Activated CD4-positive, CD25-positive, alpha-beta regulatory T cell (primary cell): ENCODE measurements at regions not wholly inside any gene's neighbourhood (a gene's known extent, or its start where the extent isn't known, plus 50 kb on each side); places are given as distances from the start of the nearest gene placed in this dataset.
"Not testable (repeated sequence)": the region's sequence is repeated elsewhere in the genome, so short reads cannot be mapped to it uniquely, and the experiment has no call there.

Experiments used
- DNase-seq, 4 experiments: peaks; one replicate each; lab custom pipeline; 2025; lab: John Stamatoyannopoulos, UW

DNA sequence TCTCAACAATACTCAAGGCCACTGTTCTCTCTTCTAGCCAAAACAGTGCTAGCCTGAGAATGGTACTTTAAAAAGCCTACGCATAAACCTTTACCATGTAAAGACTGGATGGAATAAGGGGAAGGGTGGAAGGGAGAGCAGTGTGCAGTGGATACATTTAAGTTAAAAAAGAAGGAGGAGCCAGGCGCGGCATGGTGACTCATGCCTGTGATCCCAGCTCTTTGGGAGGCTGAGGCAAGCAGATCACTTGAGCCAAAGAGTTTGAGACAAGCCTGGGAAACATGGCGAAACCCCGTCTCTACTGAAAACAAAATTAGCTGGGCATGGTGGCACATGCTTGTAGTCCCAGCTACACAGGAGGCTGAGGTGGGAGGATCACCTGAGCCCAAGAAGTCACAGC is 127.7 kb upstream of the KIF2A start:
- DNase-seq: no peak

DNA sequence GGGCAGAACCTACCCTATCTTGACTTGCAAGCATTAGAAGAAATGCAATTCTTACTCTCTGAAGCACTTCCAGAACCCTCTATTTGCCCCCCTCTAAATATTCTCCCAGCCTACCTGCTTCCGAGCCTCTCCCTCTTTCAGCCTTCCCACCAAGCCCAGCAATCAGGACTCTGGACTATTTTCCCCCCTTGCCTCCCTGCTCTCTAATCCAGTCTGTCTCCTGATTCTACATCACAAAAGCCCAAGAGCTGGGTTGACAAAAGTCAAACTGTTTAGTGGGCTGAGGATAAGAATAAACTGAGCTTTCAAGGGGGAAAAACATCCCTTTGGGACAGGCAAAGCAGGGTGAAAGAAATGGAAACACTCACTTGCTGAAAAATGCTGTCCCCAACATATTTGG is 123.2 kb upstream of the KIF2A start:
- no peak for DNase-seq

DNA sequence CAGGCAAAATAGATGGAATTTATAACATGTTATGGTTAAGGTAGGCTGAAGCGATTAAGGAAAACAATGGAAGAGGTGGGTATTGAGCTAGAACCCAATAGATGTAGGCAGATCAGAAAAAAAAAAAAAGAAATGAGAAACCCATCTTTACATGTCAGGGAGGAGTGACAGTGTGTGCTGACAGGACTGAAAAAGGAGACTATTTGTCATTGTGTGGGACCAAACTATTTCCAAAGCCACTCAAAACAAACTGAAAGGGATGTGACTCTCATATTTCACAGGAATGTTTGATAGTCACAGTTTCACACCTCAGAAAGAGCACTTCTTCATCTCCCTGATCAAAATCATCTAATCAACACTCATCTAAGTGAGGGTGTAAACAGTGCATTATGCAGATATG is 122.3 kb upstream of the KIF2A start:
- DNase-seq: no peak

DNA sequence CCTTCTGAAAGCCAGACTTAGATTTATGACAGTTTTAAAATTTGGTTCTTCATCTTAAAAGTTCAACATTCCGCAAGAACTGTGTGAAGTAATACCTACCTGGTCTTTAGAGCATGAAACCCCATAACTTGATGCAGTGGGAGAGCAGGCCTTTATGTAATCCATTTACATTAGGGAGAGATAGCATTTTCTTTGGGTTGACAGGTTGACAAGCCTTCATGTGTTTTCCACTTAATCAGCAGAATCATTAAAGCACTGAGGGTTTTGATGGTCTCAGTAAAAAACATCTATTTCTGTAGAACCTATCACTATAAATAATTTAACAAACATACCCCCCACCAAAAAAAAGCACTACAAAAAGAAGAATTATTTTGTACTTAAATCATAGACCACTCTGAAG is 121.6 kb upstream of the KIF2A start:
- DNase-seq: no peak

DNA sequence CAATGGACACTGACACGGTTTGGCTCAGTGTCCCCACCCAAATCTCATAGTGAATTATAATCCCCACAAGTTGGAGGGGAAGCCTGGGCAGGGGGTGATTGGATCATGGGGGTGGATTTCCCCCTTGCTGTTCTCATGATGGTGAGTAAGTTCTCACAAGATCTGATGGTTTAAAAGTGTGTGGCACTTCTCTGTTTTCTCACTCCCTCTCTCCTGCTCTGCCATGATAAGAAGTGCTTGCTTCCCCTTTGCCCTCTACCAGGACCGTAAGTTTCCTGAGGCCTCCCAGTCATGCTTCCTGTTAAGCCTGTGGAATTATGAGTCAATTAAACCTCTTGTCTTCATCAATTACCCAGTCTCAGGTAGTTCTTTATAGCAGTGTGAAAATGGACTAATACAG is 115.8 kb upstream of the KIF2A start:
- no peak for DNase-seq

DNA sequence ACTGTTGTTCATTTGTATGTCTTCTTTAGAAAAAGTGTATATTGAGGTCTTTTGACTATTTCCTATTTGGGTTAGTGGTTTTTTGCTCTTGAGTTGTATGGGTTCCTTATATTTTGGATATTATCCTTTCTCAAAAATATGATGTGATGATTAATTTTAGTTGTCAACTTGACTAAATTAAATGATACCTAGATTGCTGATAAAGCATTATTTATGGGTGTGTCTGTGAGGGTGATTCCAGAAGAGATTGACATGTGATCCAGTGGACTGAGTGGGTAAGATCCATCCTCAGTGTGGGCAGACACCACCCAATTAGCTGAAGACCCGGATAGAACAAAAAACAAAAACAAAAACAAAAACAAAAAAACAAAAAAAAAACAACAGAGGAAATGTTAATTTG is 115.1 kb upstream of the KIF2A start:
- DNase-seq: no peak

DNA sequence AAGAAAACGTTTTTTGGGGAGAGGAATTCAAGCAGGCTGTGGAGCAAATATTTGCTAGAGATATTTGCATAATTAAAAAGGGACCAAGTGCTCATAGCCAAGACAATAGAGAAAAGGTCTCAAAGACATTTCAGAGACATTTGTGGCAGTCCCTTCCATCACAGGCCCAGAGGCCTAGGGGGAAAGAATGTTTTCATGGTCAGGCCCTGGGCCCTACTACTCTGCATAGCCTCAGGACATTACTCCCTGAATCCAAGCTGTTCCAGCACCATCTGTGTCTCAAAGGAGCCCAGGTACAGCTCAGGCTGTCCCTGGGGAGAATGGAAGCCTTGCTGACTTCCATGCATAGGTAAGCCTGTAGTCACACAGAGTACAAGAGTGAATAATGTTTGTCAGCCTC is 113.0 kb upstream of the KIF2A start:
- no peak for DNase-seq

DNA sequence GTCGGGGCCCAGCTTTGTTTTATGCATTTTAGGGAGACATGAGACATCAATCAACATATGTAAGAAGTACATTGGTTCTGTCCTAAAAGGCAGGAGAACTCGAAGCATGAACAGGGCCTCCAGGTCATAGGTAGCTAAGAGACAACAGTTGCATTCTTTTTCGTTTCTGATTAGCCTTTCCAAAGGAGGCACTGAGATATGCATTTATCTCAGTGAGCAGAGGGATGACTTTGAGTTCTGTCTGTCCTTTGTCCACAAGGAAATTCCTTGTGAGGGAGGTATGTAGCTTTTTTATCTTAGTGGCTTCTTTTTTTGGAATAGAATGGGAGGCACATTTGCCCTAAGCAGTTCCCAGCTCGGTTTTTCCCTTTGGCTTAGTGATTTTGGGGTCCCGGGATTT is 109.5 kb upstream of the KIF2A start:
- not testable (repeated sequence) for DNase-seq

DNA sequence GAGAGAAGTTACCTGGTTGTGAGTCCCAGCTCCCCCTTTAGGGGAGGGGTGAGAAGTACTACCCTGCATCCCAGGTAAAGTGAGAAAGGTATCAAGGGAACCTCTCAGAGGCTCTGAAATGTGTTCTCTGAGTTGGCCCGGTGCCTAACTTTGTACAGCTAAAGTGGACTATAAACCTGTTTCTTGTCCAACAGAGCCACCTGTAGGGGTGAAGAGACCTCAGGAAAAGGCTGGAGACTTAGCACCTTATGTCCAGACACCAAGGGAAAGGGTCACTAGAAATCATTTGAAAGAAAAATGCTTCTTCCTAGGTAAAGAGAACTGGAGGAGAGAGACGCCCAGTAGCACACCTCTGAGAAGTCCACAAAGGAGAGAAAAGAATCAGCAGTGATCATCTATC is 108.3 kb upstream of the KIF2A start:
- DNase-seq: no peak

DNA sequence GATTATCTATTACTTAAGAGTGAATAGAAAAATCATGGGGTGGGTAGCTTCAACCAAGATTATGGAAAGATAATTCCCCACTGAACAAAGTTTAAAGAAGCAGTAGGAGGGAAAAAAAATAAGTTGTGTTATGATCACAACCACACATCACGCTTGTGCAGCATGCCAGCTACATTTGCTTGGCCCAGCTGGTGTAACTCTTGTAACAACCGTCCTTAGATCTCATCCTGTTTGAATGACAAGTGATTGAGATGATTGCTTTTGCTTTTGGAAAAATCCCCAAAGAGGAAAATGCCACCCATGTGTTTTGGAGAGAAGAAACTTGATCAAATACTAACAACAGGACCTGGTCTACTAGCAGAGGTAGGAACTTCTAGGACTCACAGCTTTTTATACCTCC is 107.6 kb upstream of the KIF2A start:
- no peak for DNase-seq

DNA sequence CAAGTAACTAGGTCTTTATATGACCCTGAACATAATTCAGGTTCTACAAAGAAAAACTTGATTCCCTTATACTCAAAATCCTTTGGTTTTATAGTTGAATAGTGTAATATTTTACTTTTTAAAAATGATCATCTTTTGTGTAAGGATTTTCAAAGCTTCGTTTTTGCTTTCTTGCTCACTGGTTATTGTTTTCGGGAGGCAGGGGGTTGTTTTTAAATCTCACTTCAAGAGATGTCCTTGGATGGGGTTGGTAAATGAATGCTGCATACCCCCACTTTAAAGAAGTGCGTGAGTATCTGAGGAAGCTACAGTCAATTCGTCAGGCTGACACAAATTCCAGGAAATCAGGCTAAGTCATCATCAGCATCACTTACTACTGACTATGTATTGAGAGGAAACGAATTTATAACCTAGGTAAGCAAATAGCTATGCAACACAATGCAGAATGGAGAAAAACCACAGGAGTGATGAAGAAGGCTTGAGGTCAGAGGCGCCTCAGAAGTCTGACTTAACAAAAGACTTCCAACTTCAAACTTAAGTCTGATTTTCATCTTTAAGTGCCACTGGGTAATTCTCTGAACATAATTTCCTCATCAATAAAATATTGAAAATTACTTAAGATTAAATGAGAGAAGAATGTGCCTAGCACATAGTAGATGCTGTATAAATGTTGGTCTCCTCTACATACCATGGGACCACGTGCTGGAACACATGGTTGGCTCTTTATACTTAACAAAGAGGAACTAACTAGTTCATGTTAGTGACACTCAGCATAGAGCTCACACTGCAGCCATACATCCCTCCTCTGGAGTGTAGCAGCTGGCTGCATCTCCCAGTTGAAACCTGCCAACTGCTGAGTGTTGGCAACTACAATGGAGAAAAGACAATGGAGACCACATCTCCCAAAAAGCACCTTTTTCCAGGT is 106.0 kb upstream of the KIF2A start:
- no peak for DNase-seq

DNA sequence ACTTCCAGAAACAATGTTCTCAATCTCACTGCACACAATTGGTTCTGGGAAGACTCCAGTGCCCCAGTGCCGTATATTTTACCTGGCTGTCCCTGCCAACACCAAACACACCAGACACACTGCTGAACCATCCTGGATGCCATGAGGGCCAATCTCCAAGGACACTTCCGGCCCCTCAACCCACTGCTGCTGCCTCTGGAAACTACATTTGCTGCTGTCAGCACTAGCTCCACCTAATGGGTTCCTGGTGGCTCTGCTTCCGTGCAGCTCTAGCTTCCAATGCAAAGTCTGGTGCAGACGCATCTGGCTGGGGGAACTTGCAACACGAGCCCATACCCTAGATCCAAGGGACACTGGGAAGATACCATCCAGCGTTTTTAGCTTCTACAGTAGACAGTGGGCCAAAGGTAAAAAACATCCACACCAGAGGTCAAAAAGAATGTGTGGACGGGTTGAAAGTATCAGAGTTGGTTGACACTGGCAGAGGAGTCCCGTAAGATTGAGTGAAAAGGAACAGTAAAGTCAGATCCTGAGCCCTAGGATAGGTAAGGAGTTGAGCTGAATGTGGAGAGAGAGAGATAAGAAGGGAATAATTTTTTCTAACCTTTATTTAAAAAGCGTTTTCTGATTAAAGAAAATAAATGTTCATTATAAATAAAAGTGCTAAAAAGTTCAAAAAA is 99.7 kb upstream of the KIF2A start:
- DNase-seq: no peak

DNA sequence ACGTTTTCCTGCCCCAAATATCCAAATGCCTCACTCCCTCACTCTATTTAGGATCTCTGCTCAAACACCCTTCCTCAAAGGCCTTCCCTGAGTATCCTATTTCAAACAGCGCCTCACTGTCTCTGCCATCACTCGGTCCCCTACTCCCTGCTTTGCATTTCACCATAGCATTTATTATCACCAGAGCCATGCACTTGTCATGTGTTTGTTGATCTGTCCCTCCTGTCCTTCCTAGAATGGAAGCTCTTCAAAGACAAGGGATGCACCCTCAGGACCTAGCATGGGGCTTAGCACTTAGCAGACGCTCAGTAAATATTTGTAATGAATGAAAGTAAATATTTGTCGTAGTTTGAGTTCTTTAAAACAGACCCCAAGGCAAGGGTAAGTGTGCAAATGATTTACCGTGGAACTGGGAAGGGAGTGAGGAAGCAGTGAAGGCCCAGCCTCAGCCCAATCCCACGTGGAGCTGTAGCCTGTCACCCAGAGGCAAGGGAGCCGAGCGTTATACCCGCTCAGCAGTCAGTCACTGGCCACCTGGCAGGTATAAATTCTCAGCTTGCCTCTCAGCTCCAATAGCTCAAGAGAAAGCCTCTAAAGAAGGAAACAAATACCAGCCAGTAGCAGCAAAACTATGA is 97.7 kb upstream of the KIF2A start:
- DNase-seq: no peak

DNA sequence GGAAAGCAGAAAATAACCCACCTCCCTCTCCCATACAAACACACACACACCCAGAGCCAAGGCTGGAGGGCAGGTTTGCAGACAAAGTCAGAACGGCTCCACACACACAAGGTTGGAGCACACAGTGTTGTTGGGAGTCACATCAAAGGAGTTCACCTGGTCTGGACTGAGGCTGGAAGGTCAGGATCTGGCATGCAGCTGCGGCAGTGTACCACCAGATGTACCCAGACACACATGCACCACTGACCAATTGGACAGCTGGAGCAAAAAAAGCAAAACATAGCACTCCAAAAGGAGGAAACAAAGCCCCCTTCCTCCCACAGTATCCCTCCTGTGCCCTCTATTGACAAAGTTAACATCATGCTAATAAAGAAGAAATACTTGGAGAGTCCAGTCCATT is 94.6 kb upstream of the KIF2A start:
- DNase-seq: no peak

DNA sequence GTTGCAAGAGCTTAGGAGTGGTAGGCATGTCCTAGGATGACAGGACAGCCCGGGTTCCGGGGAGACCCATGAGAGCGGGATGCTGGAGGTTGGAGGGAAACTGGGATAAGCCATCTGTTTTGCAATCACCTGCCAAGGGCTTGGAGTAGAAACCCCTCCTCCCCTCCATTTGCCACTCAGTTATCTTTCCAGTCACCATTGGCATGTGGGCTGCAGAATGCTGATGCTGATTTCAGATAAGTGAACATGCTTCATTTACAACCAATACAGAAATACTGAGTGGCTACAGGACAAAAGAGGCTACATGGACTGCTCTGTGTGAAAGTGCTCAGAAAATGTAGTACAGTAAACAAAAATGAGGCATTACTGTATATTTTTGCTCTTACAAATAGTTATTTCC is 93.4 kb upstream of the KIF2A start:
- DNase-seq: no peak

DNA sequence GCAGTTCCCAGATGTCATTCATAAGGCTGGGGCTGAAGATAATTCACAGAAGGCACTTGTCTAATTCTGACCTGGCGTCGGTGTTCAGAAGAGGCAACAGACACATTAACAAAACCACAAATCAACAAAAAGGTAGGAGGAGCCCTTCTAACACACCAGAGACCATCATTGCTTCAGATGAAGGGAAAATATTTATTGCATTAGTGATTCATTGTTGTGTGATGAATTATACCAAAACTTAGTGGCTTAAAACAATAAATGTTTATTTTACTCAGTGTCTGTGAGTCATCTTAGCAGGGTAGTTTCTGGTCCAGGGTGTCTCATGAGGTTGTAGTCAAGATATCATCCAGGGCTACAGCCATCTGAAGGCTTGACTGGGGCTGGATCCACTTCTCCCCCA is 91.3 kb upstream of the KIF2A start:
- no peak for DNase-seq

DNA sequence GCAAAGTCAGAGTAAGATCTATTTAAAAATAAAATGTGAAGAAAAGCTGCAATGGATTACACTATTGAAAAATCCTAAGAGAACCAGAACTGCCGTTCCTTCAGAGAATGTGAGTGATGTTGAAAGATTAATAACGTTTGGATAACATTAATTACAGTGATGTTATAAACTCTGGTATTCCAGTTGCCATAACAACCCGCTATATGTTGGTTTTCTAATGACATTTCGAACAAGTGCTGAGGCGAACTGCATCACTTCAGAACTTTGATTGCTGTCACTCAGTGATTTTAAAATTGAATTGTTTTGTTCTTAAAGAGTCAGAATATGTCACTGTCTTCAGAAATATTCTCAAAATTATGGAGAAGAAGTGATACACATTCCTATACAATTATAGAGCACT is 89.4 kb upstream of the KIF2A start:
- DNase-seq: not testable (repeated sequence)

DNA sequence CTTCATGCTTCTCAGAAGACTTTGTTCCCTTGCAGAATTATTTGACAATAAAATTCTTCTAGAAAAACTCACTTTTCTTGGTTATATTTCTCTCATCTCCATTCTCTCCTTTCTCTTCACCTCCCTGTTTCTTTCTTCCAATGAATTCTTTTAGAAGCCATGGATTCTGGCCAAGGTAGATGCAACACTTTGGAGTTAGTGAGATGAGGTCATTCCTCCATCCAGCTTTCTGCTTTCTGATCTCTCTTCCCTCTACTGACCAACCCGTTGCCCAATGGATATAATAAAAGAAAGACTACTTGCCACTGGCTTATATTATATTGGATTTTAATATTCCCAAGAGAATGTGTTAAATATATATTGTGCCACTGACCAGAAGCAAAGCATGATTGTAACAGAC is 88.9 kb upstream of the KIF2A start:
- not testable (repeated sequence) for DNase-seq

DNA sequence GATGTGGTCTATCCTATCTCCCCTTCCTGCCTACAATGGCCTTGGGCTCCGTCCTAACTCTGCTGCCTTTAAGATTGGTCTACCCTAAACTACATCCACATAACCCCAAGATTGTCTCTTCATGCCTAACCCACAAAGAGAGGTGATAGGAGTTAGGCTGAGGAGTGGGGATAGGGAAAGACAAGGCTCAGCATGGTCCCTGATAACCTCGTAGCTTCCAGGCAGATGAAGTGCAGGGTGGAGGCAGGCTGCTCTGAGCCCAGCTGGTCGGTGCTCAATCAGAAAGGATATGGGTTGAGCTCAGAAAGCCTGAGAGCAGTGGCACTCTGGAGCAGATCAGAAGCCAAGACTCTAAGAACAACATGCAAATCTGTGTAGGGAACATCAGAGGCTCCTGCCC is 87.1 kb upstream of the KIF2A start:
- DNase-seq: not testable (repeated sequence)

DNA sequence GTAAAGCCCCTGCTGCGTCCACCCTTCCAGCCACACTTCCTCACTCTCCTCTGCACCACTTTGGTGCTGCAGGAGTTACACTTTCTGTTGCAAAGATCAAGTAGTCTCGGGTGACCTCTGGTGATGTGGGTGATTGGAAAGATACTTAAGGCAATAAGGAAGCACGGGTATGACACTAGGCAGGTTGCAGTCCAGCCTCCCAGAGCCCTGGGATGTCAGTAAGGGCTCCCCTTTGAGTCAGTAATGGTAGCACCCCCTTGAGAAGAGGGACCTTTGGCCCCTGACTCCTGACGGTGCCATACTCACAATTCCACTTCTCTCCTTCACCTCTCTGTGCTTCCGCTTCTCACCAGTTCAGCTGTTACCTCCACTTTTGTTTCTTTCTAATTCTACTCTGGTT is 84.1 kb upstream of the KIF2A start:
- not testable (repeated sequence) for DNase-seq

DNA sequence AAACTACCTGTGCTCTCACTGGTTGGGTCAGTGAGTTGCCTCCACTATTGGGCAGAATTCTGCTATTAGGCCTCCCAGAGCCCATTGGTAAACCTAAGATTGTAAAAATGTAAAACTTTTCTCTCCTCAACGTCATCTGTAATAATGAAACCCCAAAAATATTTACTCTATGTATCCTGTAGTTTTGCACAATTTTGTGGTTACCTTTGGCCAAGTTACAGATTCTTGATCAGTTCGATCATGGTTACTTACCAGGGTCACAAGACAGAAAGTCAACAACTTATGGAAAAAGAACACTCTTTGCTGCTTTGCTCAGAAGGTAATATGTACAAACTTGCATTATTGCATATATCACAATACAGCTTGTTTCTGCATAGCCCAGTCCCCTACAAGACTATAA is 83.7 kb upstream of the KIF2A start:
- DNase-seq: not testable (repeated sequence)

DNA sequence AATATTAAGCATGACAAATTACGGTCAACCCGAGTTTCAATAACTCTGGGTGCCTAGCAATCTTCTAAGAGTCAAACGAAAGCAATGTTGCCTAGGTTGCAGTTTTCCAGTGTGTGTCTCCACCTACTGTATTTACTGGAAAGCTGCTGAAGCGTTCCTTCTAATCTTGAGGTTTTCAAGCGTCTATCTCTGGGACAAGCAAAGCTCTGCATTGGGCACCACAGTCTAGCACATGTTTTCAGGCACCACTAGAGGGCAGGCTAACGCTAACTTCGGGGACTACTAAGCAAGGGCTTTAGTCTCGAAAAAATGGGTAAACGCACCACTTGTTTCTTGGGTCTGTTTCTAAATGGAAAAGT is 82.7 kb upstream of the KIF2A start:
- not testable (repeated sequence) for DNase-seq

DNA sequence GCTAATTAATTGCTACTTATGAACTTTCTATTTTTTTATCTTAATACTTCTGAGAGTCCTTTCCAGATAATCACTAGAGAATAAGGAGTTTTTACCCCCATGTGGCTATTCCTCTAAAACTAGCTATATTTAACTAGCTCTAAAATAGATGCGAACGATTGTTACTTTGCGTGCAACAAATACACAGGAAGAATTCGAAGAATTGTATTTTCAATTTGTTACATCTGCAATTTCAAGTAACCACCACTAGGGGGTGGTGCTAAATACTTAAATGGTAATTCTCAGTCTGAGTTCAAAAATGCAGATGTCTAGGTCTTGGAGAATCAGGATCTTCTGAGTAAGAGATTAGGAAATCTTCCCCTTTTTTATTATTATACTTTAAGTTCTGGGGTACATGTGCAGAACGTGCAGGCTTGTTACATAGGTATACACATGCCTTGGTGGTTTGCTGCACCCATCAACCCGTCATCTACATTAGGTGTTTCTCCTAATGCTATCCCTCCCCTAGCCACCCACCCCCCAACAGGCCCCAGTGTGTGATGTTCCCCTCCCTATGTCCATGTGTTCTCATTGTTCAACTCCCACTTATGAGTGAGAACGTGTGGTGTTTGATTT is 80.9 kb upstream of the KIF2A start:
- DNase-seq: not testable (repeated sequence)
